ENCODE measurements at regions not wholly inside any gene's neighbourhood (a gene's known extent, or its start where the extent isn't known, plus 50 kb on each side); places are given as distances from the start of the nearest gene placed in this dataset.

DNA sequence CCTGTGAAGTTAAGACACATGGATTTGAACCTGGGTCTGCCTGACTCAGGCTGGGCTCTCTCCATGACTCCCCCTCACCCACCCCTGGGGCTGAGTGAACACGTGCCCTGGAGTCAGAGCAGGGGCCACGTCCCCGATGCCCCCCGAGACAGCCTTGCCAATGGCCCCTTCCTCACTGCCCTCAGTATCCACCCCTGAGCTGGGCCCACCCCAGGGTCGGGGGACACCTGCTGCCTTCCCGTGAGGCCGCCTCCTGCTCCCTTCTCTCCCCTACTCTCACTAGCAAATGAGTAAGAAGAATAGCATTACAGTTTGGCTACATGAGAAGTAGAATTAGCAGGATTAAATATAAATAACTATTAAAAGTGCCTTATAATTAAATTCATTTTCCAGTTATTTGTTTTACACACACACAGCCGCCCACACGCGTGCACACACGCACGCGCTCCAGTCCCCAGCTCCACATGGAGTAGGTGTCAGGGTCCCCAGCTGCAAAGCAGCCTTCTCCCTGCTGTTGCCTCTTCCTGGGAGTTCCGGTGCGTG lies 117.4 kb upstream of the LINGO1 start:
- no peak for ATAC-seq
- in situ Hi-C loops (cut with HindIII; ENCODE audit: extremely low pct_ligation_motif_present, low pct_unique_long_range_greater_than_20kb) = no loop called here
- CTCF ChIA-PET (ENCODE audit: low intra/inter-chr PET ratio, low total read pairs) = no interaction called here

DNA sequence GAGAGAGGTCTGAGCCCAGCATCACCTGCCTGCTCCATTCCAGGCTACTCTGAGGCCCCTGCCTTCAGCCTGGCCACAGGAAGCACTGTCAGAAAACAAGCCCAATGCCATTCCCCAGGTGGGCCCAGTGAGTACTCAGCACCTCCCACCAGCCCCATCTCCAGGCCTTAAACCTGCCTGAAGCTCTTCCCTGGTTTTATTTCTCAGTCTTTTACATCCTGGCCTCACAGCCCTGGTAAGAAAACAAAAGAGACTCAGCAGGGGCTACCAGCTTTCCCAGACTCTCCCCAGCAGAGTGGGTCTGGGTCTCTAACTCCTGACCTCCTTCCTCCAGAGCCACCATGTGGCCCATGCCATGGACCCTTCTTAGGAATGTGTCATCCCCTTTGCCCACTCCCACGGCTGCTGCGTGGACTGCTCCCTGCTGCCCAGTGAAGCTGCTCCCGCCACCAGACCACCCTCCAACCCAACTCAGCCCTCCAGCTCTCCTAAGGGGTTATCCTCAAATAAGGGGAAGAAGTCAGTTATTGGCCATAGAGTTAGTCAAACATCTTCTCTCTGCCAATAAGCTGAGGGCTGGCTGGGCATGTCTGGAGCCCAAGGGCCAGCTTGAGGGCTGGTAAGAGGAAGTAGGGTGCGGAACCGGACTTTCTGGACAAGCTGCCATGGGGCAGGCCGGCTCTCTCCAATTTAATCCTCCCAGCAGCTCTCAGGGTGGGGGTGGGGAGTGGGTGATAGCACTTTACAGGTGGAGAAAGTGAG lies 116.7 kb upstream of the LINGO1 start:
- in situ Hi-C loops (cut with HindIII; ENCODE audit: extremely low pct_ligation_motif_present, low pct_unique_long_range_greater_than_20kb) = no loop called here
- Histone ChIP-seq H3K27me3 (ENCODE audit: control insufficient read depth in 1 of 2, insufficient read depth in 2 of 2, low read length in 2 of 2) (no peaks in the 10 kb centered on the region), H3K36me3 (replicated peaks in 1 of 2; ENCODE audit: control insufficient read depth in 1 of 2, insufficient read depth in 2 of 2, low read length in 2 of 2) (no peaks in the 10 kb centered on the region), H3K4me2 (ENCODE audit: low read depth, low read length) (no peak overlapping the region), H4K20me1 (ENCODE audit: insufficient read depth, low read length) (peaks cover 4% of the 10 kb centered on the region; the same call in 1 of the 2 replicates), H2AFZ (ENCODE audit: low read length) (no peak overlapping the region), H3K4me3 (replicated peaks in 1 of 3; ENCODE audit: insufficient read depth in 1 of 3, low read depth in 2 of 3, low read length in 3 of 3) (no peak overlapping the region), H3K27ac (ENCODE audit: extremely low read length, insufficient read depth, low read length) (no peak overlapping the region), H3K79me2 (ENCODE audit: insufficient read depth, low read length) (no peaks in the 10 kb centered on the region), H3K4me1 (ENCODE audit: insufficient read depth, low read length) (peaks cover 14% of the 10 kb centered on the region), H3K9ac (ENCODE audit: insufficient read depth, low read depth, low read length) (no peak overlapping the region), H3K9me3 (ENCODE audit: low read length) (no peaks in the 10 kb centered on the region)
- ChIA-PET CTCF (ENCODE audit: low intra/inter-chr PET ratio, low total read pairs) (no interaction called here), POLR2A (no interaction called here)
- DNase-seq (ENCODE audit: low spot score) = no peak
- no TSS peak for BruUV-seq (replicated peaks)
- no peak for FAIRE-seq
- ATAC-seq = no peak
- WGBS (ENCODE audit: low lambda C conversion rate) = 64% methylated on average over 6 of the region's 6 CpGs
- intact Hi-C loops (cut with micrococcal nuclease; ENCODE audit: unreplicated experiment) = no loop called here
- TF ChIP-seq ZNF207 (IDR thresholded peaks at IDR 0.05; ENCODE audit: borderline replicate concordance) (no peak), ZNF10 (CRISPR knock-in tag; IDR thresholded peaks at IDR 0.05; ENCODE audit: borderline replicate concordance, low read depth) (no peak), ZNF143 (CRISPR knock-in tag; IDR thresholded peaks at IDR 0.05) (no peak), ZNF589 (CRISPR knock-in tag; conservative IDR thresholded peaks at IDR 0.05) (no peak), SMYD3 (CRISPR knock-in tag; IDR thresholded peaks at IDR 0.05) (no peak), RXRB (CRISPR knock-in tag; IDR thresholded peaks at IDR 0.05; ENCODE audit: borderline replicate concordance) (no peak), ZNF557 (CRISPR knock-in tag; IDR thresholded peaks at IDR 0.05) (no peak), RAD21 (CRISPR knock-in tag; IDR thresholded peaks at IDR 0.05) (no peak)
- TF ChIP-seq, protein P1, sequence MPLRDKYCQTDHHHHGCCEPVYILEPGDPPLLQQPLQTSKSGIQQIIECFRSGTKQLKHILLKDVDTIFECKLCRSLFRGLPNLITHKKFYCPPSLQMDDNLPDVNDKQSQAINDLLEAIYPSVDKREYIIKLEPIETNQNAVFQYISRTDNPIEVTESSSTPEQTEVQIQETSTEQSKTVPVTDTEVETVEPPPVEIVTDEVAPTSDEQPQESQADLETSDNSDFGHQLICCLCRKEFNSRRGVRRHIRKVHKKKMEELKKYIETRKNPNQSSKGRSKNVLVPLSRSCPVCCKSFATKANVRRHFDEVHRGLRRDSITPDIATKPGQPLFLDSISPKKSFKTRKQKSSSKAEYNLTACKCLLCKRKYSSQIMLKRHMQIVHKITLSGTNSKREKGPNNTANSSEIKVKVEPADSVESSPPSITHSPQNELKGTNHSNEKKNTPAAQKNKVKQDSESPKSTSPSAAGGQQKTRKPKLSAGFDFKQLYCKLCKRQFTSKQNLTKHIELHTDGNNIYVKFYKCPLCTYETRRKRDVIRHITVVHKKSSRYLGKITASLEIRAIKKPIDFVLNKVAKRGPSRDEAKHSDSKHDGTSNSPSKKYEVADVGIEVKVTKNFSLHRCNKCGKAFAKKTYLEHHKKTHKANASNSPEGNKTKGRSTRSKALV (CRISPR knock-in tag; IDR thresholded peaks at IDR 0.05) = no peak
- TF ChIP-seq, protein P2, sequence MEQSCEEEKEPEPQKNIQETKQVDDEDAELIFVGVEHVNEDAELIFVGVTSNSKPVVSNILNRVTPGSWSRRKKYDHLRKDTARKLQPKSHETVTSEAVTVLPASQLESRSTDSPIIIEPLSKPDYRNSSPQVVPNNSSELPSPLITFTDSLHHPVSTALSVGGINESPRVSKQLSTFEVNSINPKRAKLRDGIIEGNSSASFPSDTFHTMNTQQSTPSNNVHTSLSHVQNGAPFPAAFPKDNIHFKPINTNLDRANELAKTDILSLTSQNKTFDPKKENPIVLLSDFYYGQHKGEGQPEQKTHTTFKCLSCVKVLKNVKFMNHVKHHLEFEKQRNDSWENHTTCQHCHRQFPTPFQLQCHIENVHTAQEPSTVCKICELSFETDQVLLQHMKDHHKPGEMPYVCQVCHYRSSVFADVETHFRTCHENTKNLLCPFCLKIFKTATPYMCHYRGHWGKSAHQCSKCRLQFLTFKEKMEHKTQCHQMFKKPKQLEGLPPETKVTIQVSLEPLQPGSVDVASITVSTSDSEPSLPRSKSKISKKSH (CRISPR knock-in tag; IDR thresholded peaks at IDR 0.05; ENCODE audit: borderline replicate concordance) = no peak

More for the DNA sequence above, 117.4 kb upstream of the LINGO1 start:
- no peak overlapping the region for H3K4me3 ChIP-seq (replicated peaks in 1 of 3; ENCODE audit: insufficient read depth in 1 of 3, low read depth in 2 of 3, low read length in 3 of 3)
- FAIRE-seq (no peak), DNase-seq (ENCODE audit: low spot score) (no peak)
- H3K79me2 ChIP-seq (ENCODE audit: insufficient read depth, low read length) = no peaks in the 10 kb centered on the region
- H4K20me1 ChIP-seq (ENCODE audit: insufficient read depth, low read length) = peaks cover 4% of the 10 kb centered on the region; the same call in 1 of the 2 replicates
- no peak overlapping the region for H3K9ac ChIP-seq (ENCODE audit: insufficient read depth, low read depth, low read length)
- no peaks in the 10 kb centered on the region for H3K9me3 ChIP-seq (ENCODE audit: low read length)
- POLR2A ChIA-PET = no interaction called here
- H3K4me1 ChIP-seq (ENCODE audit: insufficient read depth, low read length) = peaks cover 14% of the 10 kb centered on the region
- intact Hi-C loops (cut with micrococcal nuclease; ENCODE audit: unreplicated experiment) = no loop called here
- no peaks in the 10 kb centered on the region for H3K36me3 ChIP-seq (replicated peaks in 1 of 2; ENCODE audit: control insufficient read depth in 1 of 2, insufficient read depth in 2 of 2, low read length in 2 of 2)
- BruUV-seq (replicated peaks) = no TSS peak
- WGBS (ENCODE audit: low lambda C conversion rate) = 74% methylated on average over 11 of the region's 15 CpGs
- H3K27ac ChIP-seq (ENCODE audit: extremely low read length, insufficient read depth, low read length) = no peak overlapping the region
- H3K27me3 ChIP-seq (ENCODE audit: control insufficient read depth in 1 of 2, insufficient read depth in 2 of 2, low read length in 2 of 2) = no peaks in the 10 kb centered on the region
- H3K4me2 ChIP-seq (ENCODE audit: low read depth, low read length) = no peak overlapping the region
- no peak overlapping the region for H2AFZ ChIP-seq (ENCODE audit: low read length)
- no peak for TF ChIP-seq ZNF749 (CRISPR knock-in tag; IDR thresholded peaks at IDR 0.05; ENCODE audit: borderline replicate concordance)
- TF ChIP-seq RCOR2 (CRISPR knock-in tag; IDR thresholded peaks at IDR 0.05) = no peak
- TF ChIP-seq SIN3A (IDR thresholded peaks at IDR 0.05; ENCODE audit: borderline replicate concordance, low read depth, low read length) = no peak
- TF ChIP-seq XRCC5 (optimal IDR thresholded peaks at IDR 0.05; ENCODE audit: low read length) = no peak
- no peak for TF ChIP-seq ZNF451 (CRISPR knock-in tag; IDR thresholded peaks at IDR 0.05)
- no peak for TF ChIP-seq ZNF337 (CRISPR knock-in tag; IDR thresholded peaks at IDR 0.05; ENCODE audit: borderline replicate concordance, low read depth)
- TF ChIP-seq NRL (CRISPR knock-in tag; IDR thresholded peaks at IDR 0.05; ENCODE audit: borderline replicate concordance) = no peak
- TF ChIP-seq CBX1 (IDR thresholded peaks at IDR 0.05; ENCODE audit: low read depth) = no peak
